PC-3 (cell line): ENCODE measurements at regions not wholly inside any gene's neighbourhood (a gene's known extent, or its start where the extent isn't known, plus 50 kb on each side); places are given as distances from the start of the nearest gene placed in this dataset.

Source experiments
- ATAC-seq: fragments of 200-7000 bp; cut with Tn5 transposase; 2 replicates; pipeline ENCODE4 v1.9.1; 2020; ENCODE audit warnings: mild to moderate bottlenecking, moderate library complexity
- BruUV-seq: library from RNA; stranded (reverse); fragments of 400-500 nt; replicated peaks from 2 replicates; lab custom pipeline; 2021; lab: Mats Ljungman, UMichigan
- CTCF ChIA-PET: fragments of 300-600 bp; sonication (Branson Sonifier 250); formaldehyde crosslinking; loops from one replicate; lab custom pipeline; 2022; ENCODE audit warnings: antibody characterized with exemption; lab: Charles Lee
- POLR2A ChIA-PET: fragments of 300-600 bp; sonication (Branson Sonifier 250); formaldehyde crosslinking; loops from one replicate; lab custom pipeline; 2022; ENCODE audit warnings: antibody characterized with exemption; ENCODE audit not compliant: unreplicated experiment; lab: Charles Lee
- DNase-seq: peaks from one replicate; pipeline ENCODE4 v3.0.0-alpha.2; 2015
- H2AFZ ChIP-seq: fragments of 300-600 bp; sonication (generic); 2 replicates; pipeline ENCODE4 v1.6.0; 2016; ENCODE audit warnings: antibody characterized with exemption, low read length
- H3F3A ChIP-seq: fragments of 300-600 bp; sonication (generic); one replicate; pipeline ENCODE4 v1.6.0; 2017; ENCODE audit warnings: antibody characterized with exemption, low read length, control low read depth, mild to moderate bottlenecking; ENCODE audit not compliant: unreplicated experiment
- H3K27ac ChIP-seq: fragments of 300-600 bp; sonication (generic); 2 replicates; pipeline ENCODE4 v1.5.1; 2016; ENCODE audit warnings: mild to moderate bottlenecking, low read length
- H3K27me3 ChIP-seq: fragments of 300-600 bp; sonication (generic); 2 replicates; pipeline ENCODE4 v1.6.1; 2016; ENCODE audit warnings: low read length, mixed read lengths
- H3K36me3 ChIP-seq: fragments of 300-600 bp; sonication (generic); 2 replicates; pipeline ENCODE4 v1.6.1; 2016; ENCODE audit warnings: low read depth, mixed run types, low read length, mixed read lengths
- H3K4me1 ChIP-seq: fragments of 300-600 bp; sonication (generic); 2 replicates; pipeline ENCODE4 v1.5.1; 2016; ENCODE audit warnings: low read length; ENCODE audit not compliant: insufficient read depth
- H3K4me2 ChIP-seq: fragments of 300-600 bp; sonication (generic); 2 replicates; pipeline ENCODE4 v1.6.0; 2016; ENCODE audit warnings: low read length
- H3K4me3 ChIP-seq: fragments of 300-600 bp; sonication (generic); 2 replicates; pipeline ENCODE4 v1.5.1; 2016; ENCODE audit warnings: mild to moderate bottlenecking, low read length, mixed read lengths
- H3K79me2 ChIP-seq: fragments of 300-600 bp; sonication (generic); 2 replicates; pipeline ENCODE4 v1.6.1; 2017; ENCODE audit warnings: low read length, mixed read lengths
- H3K9ac ChIP-seq: fragments of 300-600 bp; sonication (generic); 2 replicates; pipeline ENCODE4 v1.6.0; 2016; ENCODE audit warnings: mild to moderate bottlenecking, low read length
- H3K9me2 ChIP-seq: fragments of 300-600 bp; sonication (generic); replicated peaks from 2 replicates; pipeline ENCODE4 v1.6.1; 2016; ENCODE audit warnings: mixed run types, low read length, mixed read lengths
- H3K9me3 ChIP-seq: fragments of 300-600 bp; sonication (generic); 2 replicates; pipeline ENCODE4 v1.6.1; 2016; ENCODE audit warnings: low read length, mixed read lengths
- H4K20me1 ChIP-seq: fragments of 300-600 bp; sonication (generic); 2 replicates; pipeline ENCODE4 v1.6.1; 2016; ENCODE audit warnings: low read length, mixed read lengths
- CTCF ChIP-seq: fragments of 300-600 bp; sonication (generic); conservative IDR thresholded peaks from 2 replicates; pipeline ENCODE4 v1.5.1; 2017; ENCODE audit warnings: antibody characterized with exemption, low read depth, mild to moderate bottlenecking, low read length
- EZH2 ChIP-seq: fragments of 300-600 bp; sonication (generic); IDR thresholded peaks from one replicate; pipeline ENCODE4 v1.6.1; 2017; ENCODE audit warnings: antibody characterized with exemption, mild to moderate bottlenecking, low read length; ENCODE audit not compliant: unreplicated experiment
- EZH2phosphoT487 ChIP-seq: fragments of 300-600 bp; sonication (generic); IDR thresholded peaks from 2 replicates; pipeline ENCODE4 v1.6.1; 2018; ENCODE audit warnings: mild to moderate bottlenecking, antibody characterized with exemption, low read length, borderline replicate concordance
- intact Hi-C: fragments of 100-400 bp; cut with micrococcal nuclease; formaldehyde crosslinking; loops from 2 replicates; pipeline ENCODE4 v1.9.0; 2023

- no peak overlapping the region for H3K4me2 ChIP-seq
- no peaks in the 10 kb centered on the region for H3K9me2 ChIP-seq
- CTCF ChIA-PET = no interaction called here
- H3K36me3 ChIP-seq = no peaks in the 10 kb centered on the region
- no peak for DNase-seq
- no peaks in the 10 kb centered on the region for H3K79me2 ChIP-seq
- no TSS peak for BruUV-seq
- no peaks in the 10 kb centered on the region for H4K20me1 ChIP-seq
- TF ChIP-seq EZH2 = no peak
- no peak for TF ChIP-seq CTCF
- no peak for TF ChIP-seq EZH2phosphoT487
- H3K9ac ChIP-seq = no peak overlapping the region
- no peaks in the 10 kb centered on the region for H3K4me1 ChIP-seq
- H3K27ac ChIP-seq = no peak overlapping the region
- intact Hi-C loops = no loop called here
- no peak overlapping the region for H3K4me3 ChIP-seq
- no peak for ATAC-seq
- H2AFZ ChIP-seq = no peak overlapping the region
- POLR2A ChIA-PET = no interaction called here
- H3F3A ChIP-seq = no peaks in the 10 kb centered on the region
- H3K9me3 ChIP-seq = no peaks in the 10 kb centered on the region
- H3K27me3 ChIP-seq = no peaks in the 10 kb centered on the region
Observed at GRCh38 chr6:164000276-164000675, 585.8 kb downstream of the QKI start.

GRCh38 chr6:163999475-164000125 lies 585.1 kb downstream of the QKI start:
- POLR2A ChIA-PET = no interaction called here
- H4K20me1 ChIP-seq = no peaks in the 10 kb centered on the region
- intact Hi-C loops = no loop called here
- no peak overlapping the region for H3K9ac ChIP-seq
- H2AFZ ChIP-seq = no peak overlapping the region
- no peaks in the 10 kb centered on the region for H3F3A ChIP-seq
- CTCF ChIA-PET = no interaction called here
- H3K9me3 ChIP-seq = no peaks in the 10 kb centered on the region
- H3K27me3 ChIP-seq = no peaks in the 10 kb centered on the region
- no peak overlapping the region for H3K4me2 ChIP-seq
- TF ChIP-seq EZH2phosphoT487 = no peak
- no peak for TF ChIP-seq CTCF
- TF ChIP-seq EZH2 = no peak
- H3K9me2 ChIP-seq = no peaks in the 10 kb centered on the region
- no peak overlapping the region for H3K27ac ChIP-seq
- H3K4me3 ChIP-seq = no peak overlapping the region
- no TSS peak for BruUV-seq
- no peaks in the 10 kb centered on the region for H3K4me1 ChIP-seq
- H3K36me3 ChIP-seq = no peaks in the 10 kb centered on the region
- no peak for DNase-seq
- H3K79me2 ChIP-seq = no peaks in the 10 kb centered on the region
- ATAC-seq = no peak

- Histone ChIP-seq H3K27me3 (no peaks in the 10 kb centered on the region), H3K36me3 (no peaks in the 10 kb centered on the region), H3K9ac (no peak overlapping the region), H3K9me2 (no peaks in the 10 kb centered on the region), H3K9me3 (no peaks in the 10 kb centered on the region), H3F3A (no peaks in the 10 kb centered on the region), H4K20me1 (no peaks in the 10 kb centered on the region), H3K79me2 (no peaks in the 10 kb centered on the region), H3K4me1 (no peaks in the 10 kb centered on the region), H3K4me3 (no peak overlapping the region), H3K27ac (no peak overlapping the region), H2AFZ (no peak overlapping the region), H3K4me2 (no peak overlapping the region)
- TF ChIP-seq CTCF = no peak
- no peak for TF ChIP-seq EZH2
- no peak for TF ChIP-seq EZH2phosphoT487
- ATAC-seq = no peak
- ChIA-PET POLR2A (no interaction called here), CTCF (no interaction called here)
- DNase-seq = no peak
- intact Hi-C loops = no loop called here
- no TSS peak for BruUV-seq
Observed at GRCh38 chr6:163998496-163998895, 584.0 kb downstream of the QKI start.
